Fibroblast of lung (primary cell): ENCODE measurements at regions not wholly inside any gene's neighbourhood (a gene's known extent, or its start where the extent isn't known, plus 50 kb on each side); places are given as distances from the start of the nearest gene placed in this dataset.

Experiments
- CTCF ChIP-seq, 2 donors: IDR thresholded peaks in 1 of 2; conservative IDR thresholded peaks in 1 of 2; 1 replicate in 1 of 2; 2 replicates in 1 of 2; pipeline ENCODE4 v1.5.1; 2011 to 2012; ENCODE audit warnings: low read length in 2 of 2, control low read depth in 1 of 2, inconsistent platforms in 1 of 2, low read depth in 1 of 2, mild to moderate bottlenecking in 1 of 2
- EZH2 ChIP-seq: IDR thresholded peaks from 2 replicates; pipeline ENCODE4 v1.5.1; 2012; ENCODE audit warnings: low read length, control low read depth, mild to moderate bottlenecking; ENCODE audit errors: missing control alignments

- TF ChIP-seq CTCF (conservative IDR thresholded peaks at IDR 0.05 in 1 of 2, IDR thresholded peaks at IDR 0.05 in 1 of 2; ENCODE audit: low read depth in 1 of 2, low read length in 2 of 2) (no peak), EZH2 (no peak)
Measured at GRCh38 chr11:91188484-91188883, 965.6 kb upstream of the CHORDC1 start.
